ENCODE measurements at regions not wholly inside any gene's neighbourhood (a gene's known extent, or its start where the extent isn't known, plus 50 kb on each side); places are given as distances from the start of the nearest gene placed in this dataset.

GRCh38 chr13:38226496-38226895, 123.2 kb upstream of the UFM1 start:
- no peak for TF ChIP-seq CTCF (IDR thresholded peaks at IDR 0.05)
- no peak for TF ChIP-seq POLR2AphosphoS5 (IDR thresholded peaks at IDR 0.05)
- no peak for TF ChIP-seq POLR2A (IDR thresholded peaks at IDR 0.05)
- no peak for TF ChIP-seq EP300 (IDR thresholded peaks at IDR 0.05; ENCODE audit: low read depth)

Data from transverse colon (tissue), 4 donors.